ENCODE measurements at regions not wholly inside any gene's neighbourhood (a gene's known extent, or its start where the extent isn't known, plus 50 kb on each side); places are given as distances from the start of the nearest gene placed in this dataset.
"Not testable (repeated sequence)": the region's sequence is repeated elsewhere in the genome, so short reads cannot be mapped to it uniquely, and the experiment has no call there.

DNA sequence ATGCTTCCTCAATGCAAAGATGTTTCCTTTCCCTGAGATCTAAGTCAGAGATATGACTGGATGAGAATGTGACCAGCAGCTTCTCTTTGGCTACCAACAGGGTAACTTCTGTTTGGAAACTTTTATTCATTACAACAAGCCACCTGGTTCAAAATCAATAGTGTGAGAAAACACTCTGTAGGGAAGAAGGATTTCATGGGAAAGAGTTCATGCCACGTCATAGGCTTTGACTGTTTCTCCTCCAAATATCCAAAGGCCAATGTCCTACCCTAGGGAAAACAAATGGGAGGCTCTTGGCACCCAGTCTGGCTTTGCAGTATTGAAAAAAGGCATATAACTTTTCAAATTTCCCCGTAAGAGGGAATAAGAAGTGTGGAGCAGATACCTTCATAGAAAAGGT, 245.5 kb downstream of the FNDC1 start:
- no peak overlapping the region for H3K4me3 Mint-ChIP-seq
- WGBS (ENCODE audit: extremely low coverage, insufficient read length, low lambda C conversion rate), result no CpG with 5 or more reads among the region's 2 CpGs

DNA sequence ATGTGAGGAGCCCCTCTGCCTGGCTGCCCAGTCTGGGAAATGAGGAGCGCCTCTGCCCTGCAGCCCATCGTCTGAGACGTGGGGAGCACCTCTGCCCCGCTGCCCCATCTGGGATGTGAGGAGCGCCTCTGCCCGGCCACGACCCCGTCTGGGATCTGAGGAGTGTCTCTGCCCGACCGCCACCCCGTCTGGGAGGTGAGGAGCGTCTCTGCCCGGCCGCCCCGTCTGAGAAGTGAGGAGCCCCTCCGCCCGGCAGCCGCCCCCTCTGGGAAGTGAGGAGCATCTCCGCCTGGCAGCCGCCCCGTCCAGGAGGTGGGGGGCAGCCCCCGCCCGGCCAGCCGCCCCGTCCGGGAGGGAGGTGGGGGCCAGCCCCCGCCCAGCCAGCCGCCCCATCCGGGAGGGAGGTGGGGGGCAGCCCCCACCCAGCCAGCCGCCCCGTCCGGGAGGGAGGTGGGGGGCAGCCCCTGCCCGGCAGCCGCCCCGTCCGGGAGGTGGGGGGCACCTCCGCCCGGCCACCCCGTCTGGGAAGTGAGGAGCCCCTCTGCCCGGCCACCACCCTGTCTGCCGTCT, 238.1 kb downstream of the FNDC1 start:
- not testable (repeated sequence) for H4K5ac ChIP-seq (ENCODE audit: insufficient read length, low read depth, low read length); H4K8ac ChIP-seq (replicated peaks; ENCODE audit: insufficient read length, low read depth, low read length); H3K27me3 ChIP-seq (ENCODE audit: insufficient read depth, low read length); H2BK120ac ChIP-seq (ENCODE audit: low read depth, low read length, poor library complexity, severe bottlenecking); H3K27me3 Mint-ChIP-seq (ENCODE audit: low read depth); H2AFZ ChIP-seq (ENCODE audit: low read length); H3K79me2 ChIP-seq (ENCODE audit: insufficient read depth, low read length); H3K56ac ChIP-seq (ENCODE audit: insufficient read length, low read depth, low read length); H3K23ac ChIP-seq (ENCODE audit: insufficient read length, low read depth, low read length); H3K27ac Mint-ChIP-seq; H3K14ac ChIP-seq (ENCODE audit: insufficient read depth, low read length); H3K27ac ChIP-seq (ENCODE audit: insufficient read length, low read depth, low read length); H3K4ac ChIP-seq (ENCODE audit: low read depth, low read length); H3T11ph ChIP-seq (ENCODE audit: low read length); H3K36me3 Mint-ChIP-seq (ENCODE audit: insufficient read depth in 1 of 3, low read depth in 3 of 3); H3K23me2 ChIP-seq (ENCODE audit: insufficient read length, low read depth, low read length, poor library complexity, severe bottlenecking); H2BK20ac ChIP-seq (ENCODE audit: low read depth, low read length, poor library complexity, severe bottlenecking); H3K4me1 Mint-ChIP-seq; H3K9me3 ChIP-seq (ENCODE audit: control insufficient read depth, low read depth, low read length); H3K18ac ChIP-seq (ENCODE audit: insufficient read length, low read depth, low read length); H3K9ac ChIP-seq (ENCODE audit: extremely low read depth, insufficient read length, low read length); H3K4me1 ChIP-seq (ENCODE audit: insufficient read depth, low read length); H4K20me1 ChIP-seq (ENCODE audit: control insufficient read depth, insufficient read depth, insufficient read length); H3K4me3 Mint-ChIP-seq; DNase-seq; H2AK5ac ChIP-seq (ENCODE audit: insufficient read length, low read length); H3K79me1 ChIP-seq (ENCODE audit: insufficient read depth, low read depth, low read length, poor library complexity, severe bottlenecking); H2BK12ac ChIP-seq (ENCODE audit: insufficient read length, low read depth, low read length); H3K4me2 ChIP-seq (ENCODE audit: insufficient read depth, insufficient read length, low read length); H2BK15ac ChIP-seq (ENCODE audit: low read depth, low read length); H4K91ac ChIP-seq (ENCODE audit: insufficient read length, low read depth, low read length); H2BK5ac ChIP-seq (ENCODE audit: insufficient read length, low read length)
- H3K9me3 Mint-ChIP-seq, result peaks cover 22 to 65% of the 10 kb centered on the region in 2 experiments
- no CpG with 5 or more reads among the region's 41 CpGs for WGBS (ENCODE audit: extremely low coverage, insufficient read length, low lambda C conversion rate)

More for the DNA sequence above, 245.5 kb downstream of the FNDC1 start:
- no peak overlapping the region for H2BK5ac ChIP-seq (ENCODE audit: insufficient read length, low read length)
- no peak overlapping the region for H4K8ac ChIP-seq (replicated peaks; ENCODE audit: insufficient read length, low read depth, low read length)
- no peaks in the 10 kb centered on the region for H3K79me1 ChIP-seq (ENCODE audit: insufficient read depth, low read depth, low read length, poor library complexity, severe bottlenecking)
- H3K27me3 Mint-ChIP-seq (ENCODE audit: low read depth), result peaks cover 16% of the 10 kb centered on the region
- H4K20me1 ChIP-seq (ENCODE audit: control insufficient read depth, insufficient read depth, insufficient read length), result no peaks in the 10 kb centered on the region
- no peak overlapping the region for H3K4ac ChIP-seq (ENCODE audit: low read depth, low read length)
- H3K4me2 ChIP-seq (ENCODE audit: insufficient read depth, insufficient read length, low read length), result no peak overlapping the region
- DNase-seq, result no peak
- TF ChIP-seq, protein P1, sequence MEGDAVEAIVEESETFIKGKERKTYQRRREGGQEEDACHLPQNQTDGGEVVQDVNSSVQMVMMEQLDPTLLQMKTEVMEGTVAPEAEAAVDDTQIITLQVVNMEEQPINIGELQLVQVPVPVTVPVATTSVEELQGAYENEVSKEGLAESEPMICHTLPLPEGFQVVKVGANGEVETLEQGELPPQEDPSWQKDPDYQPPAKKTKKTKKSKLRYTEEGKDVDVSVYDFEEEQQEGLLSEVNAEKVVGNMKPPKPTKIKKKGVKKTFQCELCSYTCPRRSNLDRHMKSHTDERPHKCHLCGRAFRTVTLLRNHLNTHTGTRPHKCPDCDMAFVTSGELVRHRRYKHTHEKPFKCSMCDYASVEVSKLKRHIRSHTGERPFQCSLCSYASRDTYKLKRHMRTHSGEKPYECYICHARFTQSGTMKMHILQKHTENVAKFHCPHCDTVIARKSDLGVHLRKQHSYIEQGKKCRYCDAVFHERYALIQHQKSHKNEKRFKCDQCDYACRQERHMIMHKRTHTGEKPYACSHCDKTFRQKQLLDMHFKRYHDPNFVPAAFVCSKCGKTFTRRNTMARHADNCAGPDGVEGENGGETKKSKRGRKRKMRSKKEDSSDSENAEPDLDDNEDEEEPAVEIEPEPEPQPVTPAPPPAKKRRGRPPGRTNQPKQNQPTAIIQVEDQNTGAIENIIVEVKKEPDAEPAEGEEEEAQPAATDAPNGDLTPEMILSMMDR (conservative IDR thresholded peaks at IDR 0.05), result no peak
- H3K9me3 Mint-ChIP-seq, result peaks cover 17 to 61% of the 10 kb centered on the region in 2 experiments
- no peak overlapping the region for H2BK120ac ChIP-seq (ENCODE audit: low read depth, low read length, poor library complexity, severe bottlenecking)
- H3K4me1 Mint-ChIP-seq, result no peaks in the 10 kb centered on the region
- no peak overlapping the region for H2AK5ac ChIP-seq (ENCODE audit: insufficient read length, low read length)
- no peak overlapping the region for H3K27ac ChIP-seq (ENCODE audit: insufficient read length, low read depth, low read length)
- no peaks in the 10 kb centered on the region for H3K23me2 ChIP-seq (ENCODE audit: insufficient read length, low read depth, low read length, poor library complexity, severe bottlenecking)
- H3K79me2 ChIP-seq (ENCODE audit: insufficient read depth, low read length), result no peaks in the 10 kb centered on the region
- no peak overlapping the region for H3T11ph ChIP-seq (ENCODE audit: low read length)
- no peak overlapping the region for H3K18ac ChIP-seq (ENCODE audit: insufficient read length, low read depth, low read length)
- no peak overlapping the region for H3K23ac ChIP-seq (ENCODE audit: insufficient read length, low read depth, low read length)
- no peak overlapping the region for H2AFZ ChIP-seq (ENCODE audit: low read length)
- H4K91ac ChIP-seq (ENCODE audit: insufficient read length, low read depth, low read length), result no peak overlapping the region
- H2BK15ac ChIP-seq (ENCODE audit: low read depth, low read length), result no peak overlapping the region
- no peak overlapping the region for H2BK20ac ChIP-seq (ENCODE audit: low read depth, low read length, poor library complexity, severe bottlenecking)
- H3K27me3 ChIP-seq (ENCODE audit: insufficient read depth, low read length), result no peaks in the 10 kb centered on the region
- H3K9ac ChIP-seq (ENCODE audit: extremely low read depth, insufficient read length, low read length), result no peak overlapping the region
- no peak overlapping the region for H3K14ac ChIP-seq (ENCODE audit: insufficient read depth, low read length)
- no peaks in the 10 kb centered on the region; a peak in 1 of 7 replicates for H3K36me3 Mint-ChIP-seq (ENCODE audit: insufficient read depth in 1 of 3, low read depth in 3 of 3)
- H2BK12ac ChIP-seq (ENCODE audit: insufficient read length, low read depth, low read length), result no peak overlapping the region
- no peaks in the 10 kb centered on the region for H3K9me3 ChIP-seq (ENCODE audit: control insufficient read depth, low read depth, low read length)
- no peak overlapping the region for H3K27ac Mint-ChIP-seq
- H4K5ac ChIP-seq (ENCODE audit: insufficient read length, low read depth, low read length), result no peak overlapping the region
- H3K4me1 ChIP-seq (ENCODE audit: insufficient read depth, low read length), result no peaks in the 10 kb centered on the region
- H3K56ac ChIP-seq (ENCODE audit: insufficient read length, low read depth, low read length), result no peak overlapping the region

All from H9 (cell line).